GM19238 (cell line): ENCODE measurements at regions not wholly inside any gene's neighbourhood (a gene's known extent, or its start where the extent isn't known, plus 50 kb on each side); places are given as distances from the start of the nearest gene placed in this dataset.
"Not testable (repeated sequence)": the region's sequence is repeated elsewhere in the genome, so short reads cannot be mapped to it uniquely, and the experiment has no call there.

Experiments used
- DNase-seq: peaks from one replicate; pipeline ENCODE4 v3.0.0; 2011; ENCODE audit warnings: low spot score; ENCODE audit not compliant: insufficient read length

- DNase-seq: not testable (repeated sequence)
These were observed 49.9 kb upstream of the MSMB start for GRCh38 chr10:46095943-46096342.

DNA sequence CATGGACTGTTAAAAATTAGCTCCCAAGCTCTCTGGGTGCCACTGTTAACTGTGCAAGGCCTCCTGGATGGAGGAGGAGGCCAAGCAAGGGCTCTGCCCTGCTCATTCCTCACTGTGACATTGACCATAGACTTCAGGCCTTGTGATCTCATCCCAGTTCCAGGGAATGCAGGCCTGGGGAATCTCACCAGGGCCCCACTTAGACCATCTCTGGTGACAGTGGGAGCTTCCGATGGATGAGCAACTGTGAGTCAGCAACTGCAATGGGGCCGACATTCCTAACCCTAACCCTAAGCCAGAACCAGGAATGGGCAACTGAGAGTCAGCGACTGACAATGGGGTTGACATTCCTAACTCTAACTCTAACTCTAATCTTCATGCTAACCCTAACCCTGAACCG is 50.4 kb upstream of the MSMB start:
- DNase-seq: no peak

GRCh38 chr10:46096909-46097575 is 51.0 kb upstream of the MSMB start:
- DNase-seq: no peak

GRCh38 chr10:46097576-46098317 is 51.7 kb upstream of the MSMB start:
- no peak for DNase-seq

- no peak for DNase-seq
These were observed 52.3 kb upstream of the MSMB start for GRCh38 chr10:46098386-46098785.

DNA sequence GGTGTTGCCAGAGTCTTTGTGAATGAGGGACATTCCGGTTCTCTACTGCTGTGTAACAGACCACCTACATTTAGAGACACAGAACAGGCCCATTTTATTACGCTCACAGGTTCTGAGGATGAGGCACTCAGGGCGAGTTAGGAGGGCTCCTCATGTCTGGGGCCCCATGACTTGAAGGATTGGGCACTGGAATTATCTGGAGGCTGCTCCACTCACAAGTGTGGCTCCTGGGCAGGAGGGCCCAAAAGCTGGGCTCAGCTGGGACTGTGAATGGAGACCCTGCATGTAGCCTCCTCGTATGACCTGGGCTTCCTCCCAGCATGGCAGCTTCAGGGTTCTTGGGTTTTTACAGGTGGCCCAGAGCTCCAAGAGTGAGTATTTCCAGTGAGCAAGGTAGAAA is 52.9 kb upstream of the MSMB start:
- not testable (repeated sequence) for DNase-seq

GRCh38 chr10:46104071-46104585 is 58.1 kb upstream of the MSMB start:
- DNase-seq: no peak

- not testable (repeated sequence) for DNase-seq
These were observed 59.3 kb upstream of the MSMB start for GRCh38 chr10:46105416-46105815.

DNA sequence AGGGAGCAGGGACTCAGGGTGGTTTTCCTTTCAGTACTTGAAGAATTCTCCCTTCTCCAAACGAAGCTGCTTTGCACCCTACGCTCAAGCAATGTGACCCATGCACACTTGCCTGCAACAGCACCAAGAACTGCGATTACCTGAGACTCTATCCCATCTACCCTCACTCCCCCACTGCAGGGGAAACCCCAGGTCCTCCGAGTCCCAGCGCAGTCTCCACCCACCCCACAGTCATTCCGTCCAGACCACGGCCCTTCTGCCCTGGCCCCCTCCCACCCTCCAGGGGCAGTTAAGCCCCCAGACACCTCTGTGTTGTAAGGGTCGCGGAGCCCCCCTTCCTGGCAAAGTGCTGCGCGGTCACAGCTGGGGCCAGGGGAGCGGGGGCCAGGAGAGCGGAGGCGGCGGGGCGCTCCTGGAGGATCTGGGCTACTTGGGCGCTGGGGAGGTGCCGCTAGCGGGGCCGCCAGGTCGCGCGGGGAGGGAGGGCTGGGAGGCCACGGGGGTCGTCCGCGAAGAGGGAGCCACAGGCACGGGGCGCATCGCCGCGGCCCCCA is 59.9 kb upstream of the MSMB start:
- not testable (repeated sequence) for DNase-seq

DNA sequence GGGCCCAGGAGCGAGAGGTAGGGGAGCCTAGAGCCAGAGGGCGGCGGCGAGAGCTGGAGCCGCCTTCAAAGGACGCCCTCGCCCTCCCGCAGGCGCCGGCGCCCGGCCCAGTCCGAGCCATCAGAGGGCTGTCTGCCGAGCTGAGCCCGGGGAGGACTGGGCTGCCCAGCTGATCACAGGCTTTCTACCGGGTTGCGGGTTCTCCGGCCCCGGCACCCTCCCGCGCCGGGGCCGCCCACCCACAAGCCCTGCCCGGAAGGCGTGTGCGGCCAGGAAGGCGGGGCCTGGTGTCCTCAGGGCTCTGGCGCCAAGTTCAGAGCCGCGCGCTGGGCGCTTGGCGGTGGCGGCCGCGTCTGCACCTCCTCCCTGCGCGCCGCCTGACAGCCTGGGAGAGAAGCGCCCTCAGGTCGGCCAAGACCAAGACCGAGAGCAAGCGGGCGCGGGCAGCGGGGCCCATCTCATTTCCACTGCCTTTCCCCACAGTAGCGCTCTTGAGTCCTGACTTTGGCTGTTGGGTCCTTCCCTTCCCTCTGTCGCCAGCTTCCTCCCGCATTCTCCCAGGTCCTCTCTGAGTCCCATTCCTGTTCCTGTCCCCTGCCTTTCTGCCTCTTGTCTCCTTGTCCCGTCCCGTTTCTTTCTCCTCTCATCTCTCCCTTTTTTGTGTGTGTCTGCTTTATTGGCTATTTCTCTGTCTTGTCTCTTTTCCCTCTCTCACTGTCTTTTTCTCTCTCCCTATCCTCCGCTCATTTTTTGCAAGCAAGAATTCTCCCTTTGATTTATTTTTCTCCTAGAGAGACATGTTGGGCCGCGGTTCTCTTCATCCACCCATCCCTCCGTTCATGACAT is 60.6 kb upstream of the MSMB start:
- no peak for DNase-seq

GRCh38 chr10:46108158-46108499 is 62.1 kb upstream of the MSMB start:
- not testable (repeated sequence) for DNase-seq

- DNase-seq: not testable (repeated sequence)
These were observed 108.2 kb upstream of the MSMB start for GRCh38 chr10:46154271-46154670.

GRCh38 chr10:46154683-46155082 is 108.6 kb upstream of the MSMB start:
- not testable (repeated sequence) for DNase-seq

DNA sequence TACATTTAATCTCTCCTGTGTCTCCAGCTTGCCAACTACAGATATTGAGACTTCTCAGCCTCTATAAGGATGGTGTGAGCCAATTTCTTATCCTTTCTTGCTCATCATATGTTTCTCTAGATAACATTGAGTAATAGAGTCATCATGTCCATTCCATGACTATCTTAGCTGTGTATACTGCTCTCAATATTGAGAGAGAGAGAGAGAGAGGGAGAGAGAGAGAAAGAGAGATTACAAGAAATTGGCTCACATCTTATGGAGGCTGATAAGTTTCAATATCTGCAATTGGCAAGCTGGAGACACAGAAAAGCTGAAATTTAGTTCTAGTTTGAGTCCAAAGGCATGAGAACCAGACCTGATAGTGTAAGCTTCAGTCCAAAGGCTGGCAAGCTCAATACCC is 110.8 kb upstream of the MSMB start:
- not testable (repeated sequence) for DNase-seq

- DNase-seq: no peak
These were observed 117.1 kb upstream of the ANTXRL start for GRCh38 chr10:46169736-46170135.

- DNase-seq: no peak
These were observed 116.0 kb upstream of the ANTXRL start for GRCh38 chr10:46170789-46171188.

GRCh38 chr10:46171661-46172060 is 115.1 kb upstream of the ANTXRL start:
- DNase-seq: no peak

GRCh38 chr10:46175296-46175695 is 111.5 kb upstream of the ANTXRL start:
- no peak for DNase-seq

DNA sequence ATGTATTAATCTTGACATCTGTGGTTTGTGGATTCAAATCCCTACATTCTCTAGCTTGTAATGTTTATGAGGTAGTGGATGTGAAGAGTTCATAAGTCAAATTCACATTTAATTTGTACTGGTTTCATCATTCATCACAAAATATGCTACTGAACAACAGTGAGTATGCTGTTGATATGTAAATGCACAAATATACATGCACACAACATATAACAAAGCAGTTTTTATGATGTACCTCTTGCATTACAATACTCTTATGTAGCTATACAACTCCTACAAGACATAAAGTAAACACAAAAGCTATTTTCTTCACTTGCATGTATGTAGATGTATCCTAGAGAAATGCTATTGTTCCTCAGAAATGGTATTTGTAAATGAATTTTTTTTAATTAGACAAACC is 111.0 kb upstream of the ANTXRL start:
- DNase-seq: no peak

- not testable (repeated sequence) for DNase-seq
These were observed 99.4 kb upstream of the ANTXRL start for GRCh38 chr10:46187431-46187830.

GRCh38 chr10:46197050-46197449 is 89.7 kb upstream of the ANTXRL start:
- no peak for DNase-seq

- DNase-seq: no peak
These were observed 88.3 kb upstream of the ANTXRL start for GRCh38 chr10:46198516-46198915.
